Stomach (tissue), 8 donors: ENCODE measurements at regions not wholly inside any gene's neighbourhood (a gene's known extent, or its start where the extent isn't known, plus 50 kb on each side); places are given as distances from the start of the nearest gene placed in this dataset.

Experiments
- DNase-seq, 2 donors: peaks; one replicate each; pipeline versions ENCODE4 v3.0.0 to v3.0.0-alpha.2; 2013 to 2019
- H3K27ac ChIP-seq, 5 donors: fragments of 200-600 bp in 4 of 5; sonication (generic) in 4 of 5; one replicate each; pipeline ENCODE4 v1.5.1; 2013 to 2019; ENCODE audit warnings: mild to moderate bottlenecking in 1 of 5, moderate library complexity in 1 of 5
- H3K27me3 ChIP-seq, 3 donors: fragments of 200-600 bp; sonication (generic); one replicate each; pipeline ENCODE4 v1.5.1; 2017 to 2019; ENCODE audit warnings: mixed run types in 1 of 3
- H3K36me3 ChIP-seq, 4 donors: fragments of 200-600 bp; sonication (generic); 1 replicate in 3 of 4; 2 replicates in 1 of 4; pipeline ENCODE4 v1.5.1; 2016 to 2019
- H3K4me1 ChIP-seq, 4 donors: fragments of 200-600 bp; sonication (generic); one replicate each; pipeline ENCODE4 v1.5.1; 2016 to 2019
- H3K4me3 ChIP-seq, 4 donors: fragments of 200-600 bp; sonication (generic) in 3 of 4; one replicate each; pipeline ENCODE4 v1.5.1; 2016 to 2019; ENCODE audit warnings: mild to moderate bottlenecking in 1 of 4
- H3K9me3 ChIP-seq, 4 donors: fragments of 200-600 bp; sonication (generic); one replicate each; pipeline ENCODE4 v1.5.1; 2016 to 2019
- CTCF ChIP-seq, 7 experiments: fragments of 450-650 bp in 4 of 7; fragments of 200-600 bp in 3 of 7; sonication (generic) in 3 of 7; IDR thresholded peaks; one replicate each; pipeline ENCODE4 v1.5.1; 2016 to 2019; ENCODE audit warnings: antibody characterized with exemption in 7 of 7, control low read depth in 2 of 7, mild to moderate bottlenecking in 1 of 7
- EP300 ChIP-seq: sonication (generic); formaldehyde crosslinking; IDR thresholded peaks from one replicate; pipeline ENCODE4 v1.6.1; 2017; ENCODE audit warnings: antibody characterized with exemption
- POLR2A ChIP-seq, 4 donors: fragments of 450-650 bp; IDR thresholded peaks; one replicate each; pipeline ENCODE4 v1.6.1; 2016; ENCODE audit warnings: antibody characterized with exemption in 4 of 4, control low read depth in 2 of 4, mild to moderate bottlenecking in 1 of 4, moderate library complexity in 1 of 4
- POLR2AphosphoS5 ChIP-seq, 3 donors: sonication (generic); formaldehyde crosslinking; IDR thresholded peaks; one replicate each; pipeline ENCODE4 v1.6.1; 2016; ENCODE audit warnings: antibody characterized with exemption in 3 of 3
- WGBS, 5 donors: extraction: QIAGEN DNeasy Blood & Tissue Kit in 3 of 5; methylation state at CpG; one replicate each; pipeline versions ENCODE4 v1.1.5 to v1.1.7; 2013 to 2018; 5-methylcytosine and 5-hydroxymethylcytosine counted together
- intact Hi-C: fragments of 100-400 bp; cut with DNase I; formaldehyde crosslinking; loops from one replicate; pipeline ENCODE4 v1.15.1; 2023; ENCODE audit warnings: low total_unique reads
- donor health status: healthy with polysubstance abuse.
- donor health status: Bipolar disorder and iron deficiency.
- donor health status: healthy.

GRCh38 chr1:87810166-87810565, 481.5 kb downstream of the LMO4 start:
- H3K4me1 ChIP-seq, result peaks cover 0 to 32% (median 15%) of the 10 kb centered on the region in 4 donors
- no peak for TF ChIP-seq POLR2A (IDR thresholded peaks at IDR 0.05)
- TF ChIP-seq EP300, result no peak
- TF ChIP-seq CTCF (IDR thresholded peaks at IDR 0.05), result no peak
- TF ChIP-seq POLR2AphosphoS5 (IDR thresholded peaks at IDR 0.05), result no peak
- H3K36me3 ChIP-seq, result no peaks in the 10 kb centered on the region
- no peak for DNase-seq
- H3K4me3 ChIP-seq, result no peak overlapping the region
- 68 to 86% (median 85%) methylated on average over 1 of the region's 1 CpG for WGBS, 5 donors
- no peaks in the 10 kb centered on the region for H3K9me3 ChIP-seq
- H3K27me3 ChIP-seq, result no peaks in the 10 kb centered on the region
- intact Hi-C loops, result no loop called here
- H3K27ac ChIP-seq, result no peak overlapping the region

GRCh38 chr1:87812871-87813577, 484.3 kb downstream of the LMO4 start:
- Histone ChIP-seq H3K36me3 (no peaks in the 10 kb centered on the region), H3K27ac (no peak overlapping the region), H3K27me3 (no peaks in the 10 kb centered on the region), H3K9me3 (no peaks in the 10 kb centered on the region), H3K4me3 (no peak overlapping the region), H3K4me1 (peaks cover 0 to 17% (median 8%) of the 10 kb centered on the region in 4 donors)
- TF ChIP-seq POLR2AphosphoS5 (IDR thresholded peaks at IDR 0.05) (no peak), POLR2A (IDR thresholded peaks at IDR 0.05) (no peak), EP300 (no peak), CTCF (IDR thresholded peaks at IDR 0.05) (no peak)
- 79 to 88% (median 83%) methylated on average over 6 of the region's 6 CpGs for WGBS, 5 donors
- no peak for DNase-seq
- intact Hi-C loops, result no loop called here

DNA sequence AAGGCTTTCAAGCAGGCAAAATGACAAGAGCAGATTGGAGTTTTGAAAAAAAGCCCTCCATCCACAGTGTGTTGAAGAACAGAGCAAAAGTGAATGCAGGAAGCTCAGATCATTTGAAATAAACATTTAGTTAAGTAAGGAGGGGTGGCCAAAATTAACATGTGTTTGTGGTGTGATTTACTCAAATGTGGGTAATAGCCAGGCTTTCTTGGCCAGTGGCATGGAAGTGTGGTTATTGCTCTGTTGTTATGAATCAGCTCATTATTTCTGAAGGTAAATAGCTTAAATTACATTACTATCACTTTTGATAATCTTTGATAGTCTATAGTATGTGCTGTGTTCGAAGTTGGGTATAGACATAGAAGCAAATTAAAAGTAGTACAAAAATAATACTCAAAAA, 485.9 kb downstream of the LMO4 start:
- no peak overlapping the region for H3K4me3 ChIP-seq
- intact Hi-C loops, result no loop called here
- no peaks in the 10 kb centered on the region for H3K36me3 ChIP-seq
- no peak overlapping the region for H3K27ac ChIP-seq
- no peaks in the 10 kb centered on the region for H3K9me3 ChIP-seq
- no peak for TF ChIP-seq EP300
- no peak for TF ChIP-seq POLR2A (IDR thresholded peaks at IDR 0.05)
- no peak for TF ChIP-seq POLR2AphosphoS5 (IDR thresholded peaks at IDR 0.05)
- TF ChIP-seq CTCF (IDR thresholded peaks at IDR 0.05), result no peak
- no peak for DNase-seq
- 29 to 60% (median 36%) methylated on average over 1 of the region's 1 CpG for WGBS, 5 donors
- no peaks in the 10 kb centered on the region for H3K27me3 ChIP-seq
- H3K4me1 ChIP-seq, result peaks cover 0 to 17% (median 8%) of the 10 kb centered on the region in 4 donors

DNA sequence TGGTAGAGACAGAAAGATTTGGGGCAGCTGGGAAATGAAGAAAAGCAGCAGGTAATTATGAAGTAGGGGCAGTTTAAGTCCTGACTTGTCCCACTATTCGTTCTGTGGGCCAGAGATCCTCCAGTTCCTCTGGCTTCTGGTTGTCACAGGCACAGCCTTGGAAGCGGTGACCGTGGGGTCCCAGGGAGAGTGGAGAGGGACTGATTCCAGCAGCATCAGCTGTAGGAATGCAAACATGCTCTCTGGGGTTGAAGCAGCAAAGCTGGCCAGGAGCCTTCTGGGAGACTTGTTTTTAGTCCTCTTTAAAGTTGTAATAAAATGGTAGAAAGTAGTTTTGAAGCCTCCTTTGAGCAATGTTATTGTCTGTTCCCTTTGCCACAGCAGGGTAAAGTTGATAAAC, 488.0 kb downstream of the LMO4 start:
- WGBS, 5 donors, result 47 to 89% (median 67%) methylated on average over 3 of the region's 3 CpGs
- no peak overlapping the region for H3K27ac ChIP-seq
- H3K4me3 ChIP-seq, result no peak overlapping the region
- no peaks in the 10 kb centered on the region for H3K27me3 ChIP-seq
- no peaks in the 10 kb centered on the region for H3K36me3 ChIP-seq
- H3K4me1 ChIP-seq, result peaks cover 0 to 28% (median 14%) of the 10 kb centered on the region in 4 donors
- intact Hi-C loops, result no loop called here
- peak in 1 of 2 donors; percentile 49 for DNase-seq
- no peaks in the 10 kb centered on the region for H3K9me3 ChIP-seq
- TF ChIP-seq CTCF (IDR thresholded peaks at IDR 0.05) (no peak), POLR2AphosphoS5 (IDR thresholded peaks at IDR 0.05) (no peak), POLR2A (IDR thresholded peaks at IDR 0.05) (no peak), EP300 (no peak)
